ENCODE measurements at regions not wholly inside any gene's neighbourhood (a gene's known extent, or its start where the extent isn't known, plus 50 kb on each side); places are given as distances from the start of the nearest gene placed in this dataset.
A peak's percentile ranks its signal among the peaks of the same experiment; 100 is the strongest.
"Not testable (repeated sequence)": the region's sequence is repeated elsewhere in the genome, so short reads cannot be mapped to it uniquely, and the experiment has no call there.

GRCh38 chr11:100409267-100409666 is 277.8 kb upstream of the ARHGAP42 start:
- DNase-seq: not testable (repeated sequence)

- DNase-seq: peak; percentile 27
Observed at GRCh38 chr11:100419518-100419917, 267.6 kb upstream of the ARHGAP42 start.

DNA sequence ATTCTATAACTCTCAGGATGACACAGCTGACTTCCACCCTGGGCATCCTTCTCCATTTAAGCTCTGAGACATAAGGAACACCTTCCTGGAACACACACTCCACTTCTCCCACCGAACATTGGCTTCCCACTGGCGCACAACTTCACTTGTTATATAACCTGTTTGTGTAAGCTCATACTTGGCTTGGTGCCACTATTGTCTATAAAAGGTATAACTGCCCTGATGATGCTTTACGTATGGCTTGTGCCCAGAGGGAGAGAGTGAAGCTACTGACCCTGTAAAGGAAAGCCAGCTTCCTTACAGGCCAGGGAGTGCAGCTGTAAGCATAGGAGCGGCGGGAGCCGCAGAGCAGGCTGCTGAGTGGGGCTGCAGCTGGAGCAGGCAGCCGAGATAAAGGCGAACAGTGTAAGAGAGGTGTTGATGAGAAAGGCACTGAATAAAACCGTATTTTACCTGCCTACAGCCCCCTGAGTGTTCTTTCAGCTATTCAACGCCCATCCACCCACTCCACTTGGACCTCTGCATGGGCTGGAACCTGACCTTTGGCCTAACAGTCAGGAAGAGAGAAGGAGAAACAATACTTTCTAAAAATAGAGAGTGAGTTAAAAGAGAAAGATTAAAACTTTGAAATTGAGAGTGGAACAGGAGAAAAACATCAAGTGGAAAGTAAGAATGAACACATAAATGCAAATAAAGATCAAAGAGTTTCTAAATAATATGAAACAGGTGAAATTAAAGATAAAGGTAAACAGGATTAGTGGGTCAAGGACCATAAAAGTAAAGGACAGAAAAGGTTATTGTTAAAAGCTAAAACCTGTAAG is 252.1 kb upstream of the ARHGAP42 start:
- DNase-seq: no peak

DNA sequence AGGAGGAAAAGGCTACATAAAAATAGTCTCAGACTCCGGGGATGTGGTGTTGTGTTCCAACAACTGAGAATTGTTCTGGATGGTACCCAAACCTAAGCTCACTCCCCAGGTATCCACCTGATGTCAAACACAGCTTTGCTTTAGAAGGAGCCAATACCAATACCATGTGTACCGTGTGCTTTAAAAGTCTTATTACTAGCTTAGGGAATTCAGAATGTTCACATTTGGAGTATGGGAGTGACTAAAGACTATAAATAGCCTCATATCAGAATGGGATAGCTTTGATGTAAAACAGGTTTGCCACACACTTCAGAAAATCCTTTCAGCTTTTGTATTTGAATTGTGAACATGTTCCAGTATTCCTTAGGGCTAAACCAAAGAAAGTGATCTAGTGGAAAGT is 248.7 kb upstream of the ARHGAP42 start:
- no peak for DNase-seq

- DNase-seq: no peak
Observed at GRCh38 chr11:100441086-100441485, 246.0 kb upstream of the ARHGAP42 start.

- DNase-seq: no peak
Observed at GRCh38 chr11:100442017-100442416, 245.1 kb upstream of the ARHGAP42 start.

DNA sequence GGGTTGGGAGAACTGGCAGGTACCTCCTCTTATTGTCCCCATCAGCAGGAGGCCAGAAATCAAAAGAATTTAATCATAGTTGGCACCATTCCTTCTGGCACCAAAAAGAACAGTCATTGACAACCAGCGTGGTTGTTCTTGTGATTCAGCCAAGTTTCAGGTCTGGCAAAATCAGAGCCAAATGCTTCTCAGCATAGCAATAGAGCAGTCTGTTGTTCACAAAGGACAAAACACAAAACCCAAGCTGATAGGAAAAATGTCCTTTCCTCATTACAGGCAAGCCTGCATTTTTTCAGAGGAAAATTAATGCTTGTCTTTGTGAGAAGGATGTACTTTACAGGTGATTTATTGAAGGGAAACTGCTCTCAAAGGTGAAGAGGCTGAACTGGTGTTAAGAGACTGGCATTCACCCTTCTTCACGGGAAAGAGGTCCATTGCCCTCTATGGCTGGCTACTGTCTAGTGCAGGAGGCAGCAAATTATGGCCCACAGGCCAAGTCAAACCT is 241.8 kb upstream of the ARHGAP42 start:
- peak; percentile 30 for DNase-seq

DNA sequence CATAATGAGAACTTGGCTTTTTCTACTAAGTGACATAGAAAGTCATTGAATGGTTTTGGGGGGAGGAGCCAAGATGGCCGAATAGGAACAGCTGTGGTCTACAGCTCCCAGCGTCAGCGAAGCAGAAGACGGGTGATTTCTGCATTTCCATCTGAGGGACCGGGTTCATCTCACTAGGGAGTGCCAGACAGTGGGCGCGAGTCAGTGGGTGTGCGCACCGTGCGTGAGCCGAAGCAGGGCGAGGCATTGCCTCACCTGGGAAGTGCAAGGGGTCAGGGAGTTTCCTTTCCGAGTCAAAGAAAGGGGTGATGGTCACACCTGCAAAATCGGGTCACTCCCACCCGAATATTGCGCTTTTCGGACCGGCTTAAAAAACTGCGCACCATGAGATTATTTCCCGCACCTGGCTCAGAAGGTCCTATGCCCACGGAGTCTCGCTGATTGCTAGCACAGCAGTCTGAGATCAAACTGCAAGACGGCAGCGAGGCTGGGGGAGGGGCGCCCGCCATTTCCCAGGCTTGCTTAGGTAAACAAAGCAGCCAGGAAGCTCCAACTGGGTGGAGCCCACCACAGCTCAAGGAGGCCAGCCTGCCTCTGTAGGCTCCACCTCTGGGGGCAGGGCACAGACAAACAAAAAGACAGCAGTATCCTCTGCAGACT is 235.2 kb upstream of the ARHGAP42 start:
- DNase-seq: not testable (repeated sequence)

- DNase-seq: no peak
Observed at GRCh38 chr11:100459811-100460210, 227.3 kb upstream of the ARHGAP42 start.

GRCh38 chr11:100460426-100460825 is 226.7 kb upstream of the ARHGAP42 start:
- DNase-seq: no peak

- no peak for DNase-seq
Observed at GRCh38 chr11:100467821-100468508, 219.1 kb upstream of the ARHGAP42 start.

DNA sequence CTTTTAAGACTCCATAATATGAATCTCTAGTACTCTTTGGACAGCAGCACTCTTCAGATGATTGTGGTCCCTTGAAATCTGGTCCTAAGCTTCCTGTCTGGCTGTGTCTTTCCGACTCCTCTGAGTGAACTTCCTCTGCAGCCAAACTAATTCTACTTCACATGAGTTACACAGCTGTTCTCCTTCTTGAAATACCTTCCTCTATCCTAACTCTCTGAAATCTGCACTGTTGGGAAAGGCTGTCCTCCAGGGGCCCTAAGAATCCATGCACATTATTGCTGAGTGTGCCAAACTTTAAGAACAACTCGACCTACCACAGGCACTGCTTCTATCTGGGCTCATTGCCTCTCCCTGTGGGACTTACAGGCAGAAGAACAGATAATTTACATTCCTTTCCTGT is 217.3 kb upstream of the ARHGAP42 start:
- no peak for DNase-seq

- no peak for DNase-seq
Observed at GRCh38 chr11:100472727-100473389, 214.2 kb upstream of the ARHGAP42 start.

DNA sequence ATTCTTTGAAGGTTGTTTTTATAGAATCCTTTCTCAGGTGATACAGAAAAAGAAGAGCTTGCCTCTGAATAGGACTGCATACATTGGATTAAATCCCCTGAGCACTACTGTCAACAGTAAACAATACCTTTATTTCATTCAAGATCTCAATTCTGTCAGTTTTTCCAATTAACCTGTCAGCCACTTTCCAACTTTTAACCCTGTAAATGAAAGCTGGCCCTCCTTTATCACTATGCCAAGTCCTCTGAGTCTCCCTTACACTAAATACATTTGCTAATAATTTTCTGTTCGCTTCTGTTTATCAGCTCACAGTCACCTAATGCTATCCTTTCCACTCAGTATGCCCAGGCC is 213.7 kb upstream of the ARHGAP42 start:
- no peak for DNase-seq

GRCh38 chr11:100484948-100485347 is 202.1 kb upstream of the ARHGAP42 start:
- no peak for DNase-seq

GRCh38 chr11:100498780-100499179 is 188.3 kb upstream of the ARHGAP42 start:
- no peak for DNase-seq

GRCh38 chr11:100501450-100501849 is 185.6 kb upstream of the ARHGAP42 start:
- DNase-seq: no peak

DNA sequence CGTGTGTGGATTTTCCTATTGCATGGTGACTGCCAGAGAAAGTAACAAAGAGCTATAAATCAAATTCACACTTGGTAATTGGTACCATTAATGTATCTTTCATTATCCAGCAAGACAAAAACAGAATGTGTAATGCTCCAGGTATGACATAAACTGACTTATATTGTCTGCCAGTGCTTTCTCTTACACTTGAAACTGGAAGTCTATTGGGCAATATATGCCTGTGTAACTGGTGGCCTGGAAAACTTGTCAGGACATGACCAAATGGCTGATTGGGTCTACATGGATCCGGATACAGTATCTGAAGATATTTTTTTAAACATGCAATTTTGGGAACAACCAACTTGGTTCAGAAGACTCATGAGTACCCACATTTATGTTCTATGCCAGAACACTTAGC is 174.6 kb upstream of the ARHGAP42 start:
- DNase-seq: no peak

DNA sequence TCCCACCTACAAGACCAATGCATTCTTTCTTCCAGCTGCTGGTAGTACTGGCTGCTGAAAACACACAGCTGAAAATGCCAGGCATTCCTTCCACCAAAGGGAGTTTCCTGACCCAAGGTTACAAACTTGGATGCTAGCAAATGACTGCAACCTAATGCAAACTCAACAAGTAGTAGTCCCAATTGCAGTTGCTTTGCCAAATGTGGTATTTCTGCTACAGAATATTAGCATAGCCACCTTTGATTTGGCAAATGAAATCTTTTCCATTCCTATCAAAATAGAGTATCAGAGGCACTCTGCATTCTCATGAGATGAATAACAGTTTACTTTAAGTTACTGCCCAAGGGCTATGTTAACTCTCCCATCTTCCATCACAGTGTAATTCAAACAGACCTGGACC is 172.0 kb upstream of the ARHGAP42 start:
- DNase-seq: no peak

DNA sequence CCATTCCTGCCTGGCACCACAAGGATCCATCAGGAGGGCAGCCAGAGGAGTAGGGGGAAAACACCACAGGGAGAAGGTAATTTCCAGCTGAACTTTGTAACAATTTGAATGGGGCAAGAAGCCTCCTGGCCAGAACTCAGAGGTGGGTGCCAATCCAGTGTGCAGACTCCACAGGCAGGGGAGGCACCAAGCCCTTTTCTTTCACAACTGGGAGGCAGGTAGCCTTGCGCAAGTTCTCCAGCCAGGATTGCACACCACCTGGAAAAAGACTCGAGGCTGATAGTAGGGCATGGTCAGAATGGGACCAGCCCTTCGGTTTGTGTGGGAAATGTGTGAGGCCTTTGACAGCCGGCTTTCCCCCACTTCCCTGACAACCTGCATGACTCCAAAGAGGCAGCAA is 161.9 kb upstream of the ARHGAP42 start:
- no peak for DNase-seq

- no peak for DNase-seq
Observed at GRCh38 chr11:100525635-100526034, 161.5 kb upstream of the ARHGAP42 start.

GRCh38 chr11:100528872-100529416 is 158.1 kb upstream of the ARHGAP42 start:
- no peak for DNase-seq

- DNase-seq: not testable (repeated sequence)
Observed at GRCh38 chr11:100531290-100531689, 155.8 kb upstream of the ARHGAP42 start.

Data from NCI-H146 (cell line).